ENCODE measurements at regions not wholly inside any gene's neighbourhood (a gene's known extent, or its start where the extent isn't known, plus 50 kb on each side); places are given as distances from the start of the nearest gene placed in this dataset.

- TF ChIP-seq CTCF (IDR thresholded peaks at IDR 0.05), result no peak
These were observed 119.6 kb downstream of the PRDM9 start for GRCh38 chr5:23626961-23627360.

GRCh38 chr5:23627976-23628375 is 120.6 kb downstream of the PRDM9 start:
- TF ChIP-seq CTCF (IDR thresholded peaks at IDR 0.05), result no peak

- no peak for TF ChIP-seq CTCF (IDR thresholded peaks at IDR 0.05)
These were observed 122.0 kb downstream of the PRDM9 start for GRCh38 chr5:23629396-23629795.

- no peak for TF ChIP-seq CTCF (IDR thresholded peaks at IDR 0.05)
These were observed 124.1 kb downstream of the PRDM9 start for GRCh38 chr5:23631302-23632045.

- no peak for TF ChIP-seq CTCF (IDR thresholded peaks at IDR 0.05)
These were observed 128.5 kb downstream of the PRDM9 start for GRCh38 chr5:23635938-23636337.

GRCh38 chr5:23639326-23639725 is 131.9 kb downstream of the PRDM9 start:
- TF ChIP-seq CTCF (IDR thresholded peaks at IDR 0.05), result no peak

GRCh38 chr5:23648656-23649055 is 141.2 kb downstream of the PRDM9 start:
- TF ChIP-seq CTCF (IDR thresholded peaks at IDR 0.05), result no peak

- no peak for TF ChIP-seq CTCF (IDR thresholded peaks at IDR 0.05)
These were observed 142.2 kb downstream of the PRDM9 start for GRCh38 chr5:23649594-23649993.

Measured in LNCAP (cell line).